Fibroblast of lung (primary cell): ENCODE measurements at regions not wholly inside any gene's neighbourhood (a gene's known extent, or its start where the extent isn't known, plus 50 kb on each side); places are given as distances from the start of the nearest gene placed in this dataset.

Source experiments
- EZH2 ChIP-seq: IDR thresholded peaks from 2 replicates; pipeline ENCODE4 v1.5.1; 2012; ENCODE audit warnings: low read length, control low read depth, mild to moderate bottlenecking; ENCODE audit errors: missing control alignments
- TF ChIP-seq, protein P1 (sequence below), 2 donors: IDR thresholded peaks in 1 of 2; conservative IDR thresholded peaks in 1 of 2; 1 replicate in 1 of 2; 2 replicates in 1 of 2; pipeline ENCODE4 v1.5.1; 2011 to 2012; ENCODE audit warnings: low read length in 2 of 2, control low read depth in 1 of 2, inconsistent platforms in 1 of 2, low read depth in 1 of 2, mild to moderate bottlenecking in 1 of 2

GRCh38 chr13:23992781-23993679 lies 95.7 kb upstream of the C1QTNF9B start:
- TF ChIP-seq, protein P1, sequence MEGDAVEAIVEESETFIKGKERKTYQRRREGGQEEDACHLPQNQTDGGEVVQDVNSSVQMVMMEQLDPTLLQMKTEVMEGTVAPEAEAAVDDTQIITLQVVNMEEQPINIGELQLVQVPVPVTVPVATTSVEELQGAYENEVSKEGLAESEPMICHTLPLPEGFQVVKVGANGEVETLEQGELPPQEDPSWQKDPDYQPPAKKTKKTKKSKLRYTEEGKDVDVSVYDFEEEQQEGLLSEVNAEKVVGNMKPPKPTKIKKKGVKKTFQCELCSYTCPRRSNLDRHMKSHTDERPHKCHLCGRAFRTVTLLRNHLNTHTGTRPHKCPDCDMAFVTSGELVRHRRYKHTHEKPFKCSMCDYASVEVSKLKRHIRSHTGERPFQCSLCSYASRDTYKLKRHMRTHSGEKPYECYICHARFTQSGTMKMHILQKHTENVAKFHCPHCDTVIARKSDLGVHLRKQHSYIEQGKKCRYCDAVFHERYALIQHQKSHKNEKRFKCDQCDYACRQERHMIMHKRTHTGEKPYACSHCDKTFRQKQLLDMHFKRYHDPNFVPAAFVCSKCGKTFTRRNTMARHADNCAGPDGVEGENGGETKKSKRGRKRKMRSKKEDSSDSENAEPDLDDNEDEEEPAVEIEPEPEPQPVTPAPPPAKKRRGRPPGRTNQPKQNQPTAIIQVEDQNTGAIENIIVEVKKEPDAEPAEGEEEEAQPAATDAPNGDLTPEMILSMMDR (conservative IDR thresholded peaks at IDR 0.05 in 1 of 2, IDR thresholded peaks at IDR 0.05 in 1 of 2; ENCODE audit: low read depth in 1 of 2, low read length in 2 of 2) = no peak
- TF ChIP-seq EZH2 = no peak
